Astrocyte (in vitro differentiated cells and primary cell): ENCODE measurements at regions not wholly inside any gene's neighbourhood (a gene's known extent, or its start where the extent isn't known, plus 50 kb on each side); places are given as distances from the start of the nearest gene placed in this dataset.

Experiments used
- EZH2 ChIP-seq: IDR thresholded peaks from 2 replicates; pipeline ENCODE4 v1.6.1; 2012; ENCODE audit warnings: mild to moderate bottlenecking, low read length, inconsistent platforms; ENCODE audit not compliant: insufficient read depth
- TF ChIP-seq, protein P1 (sequence below): IDR thresholded peaks from 2 replicates; pipeline ENCODE4 v1.5.1; 2011; ENCODE audit warnings: low read depth, mild to moderate bottlenecking, inconsistent platforms, low read length, moderate library complexity; ENCODE audit not compliant: insufficient read depth

DNA sequence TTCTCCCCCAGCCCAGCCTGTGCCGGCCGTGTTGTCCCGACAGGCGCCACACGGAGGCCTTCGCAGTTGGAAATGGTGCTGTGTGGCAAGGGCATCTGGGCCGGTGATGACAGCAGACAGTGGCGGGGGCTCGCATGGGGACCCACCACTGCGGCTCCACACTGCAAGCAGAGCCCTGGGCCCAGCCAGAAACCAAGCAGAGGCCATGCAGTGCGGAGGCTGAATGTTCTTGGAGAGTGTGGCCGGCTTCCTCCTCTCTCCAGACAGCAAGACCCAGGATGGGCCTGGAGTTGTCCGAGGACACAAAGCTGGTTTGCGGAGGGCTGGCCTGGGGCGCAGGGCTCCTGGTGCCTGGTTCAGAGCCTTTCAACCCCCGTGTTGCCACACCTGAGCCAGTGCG is 104.6 kb downstream of the SIK1 start:
- TF ChIP-seq, protein P1, sequence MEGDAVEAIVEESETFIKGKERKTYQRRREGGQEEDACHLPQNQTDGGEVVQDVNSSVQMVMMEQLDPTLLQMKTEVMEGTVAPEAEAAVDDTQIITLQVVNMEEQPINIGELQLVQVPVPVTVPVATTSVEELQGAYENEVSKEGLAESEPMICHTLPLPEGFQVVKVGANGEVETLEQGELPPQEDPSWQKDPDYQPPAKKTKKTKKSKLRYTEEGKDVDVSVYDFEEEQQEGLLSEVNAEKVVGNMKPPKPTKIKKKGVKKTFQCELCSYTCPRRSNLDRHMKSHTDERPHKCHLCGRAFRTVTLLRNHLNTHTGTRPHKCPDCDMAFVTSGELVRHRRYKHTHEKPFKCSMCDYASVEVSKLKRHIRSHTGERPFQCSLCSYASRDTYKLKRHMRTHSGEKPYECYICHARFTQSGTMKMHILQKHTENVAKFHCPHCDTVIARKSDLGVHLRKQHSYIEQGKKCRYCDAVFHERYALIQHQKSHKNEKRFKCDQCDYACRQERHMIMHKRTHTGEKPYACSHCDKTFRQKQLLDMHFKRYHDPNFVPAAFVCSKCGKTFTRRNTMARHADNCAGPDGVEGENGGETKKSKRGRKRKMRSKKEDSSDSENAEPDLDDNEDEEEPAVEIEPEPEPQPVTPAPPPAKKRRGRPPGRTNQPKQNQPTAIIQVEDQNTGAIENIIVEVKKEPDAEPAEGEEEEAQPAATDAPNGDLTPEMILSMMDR = no peak
- no peak for TF ChIP-seq EZH2
